ENCODE measurements at regions not wholly inside any gene's neighbourhood (a gene's known extent, or its start where the extent isn't known, plus 50 kb on each side); places are given as distances from the start of the nearest gene placed in this dataset.
A peak's percentile ranks its signal among the peaks of the same experiment; 100 is the strongest.

DNA sequence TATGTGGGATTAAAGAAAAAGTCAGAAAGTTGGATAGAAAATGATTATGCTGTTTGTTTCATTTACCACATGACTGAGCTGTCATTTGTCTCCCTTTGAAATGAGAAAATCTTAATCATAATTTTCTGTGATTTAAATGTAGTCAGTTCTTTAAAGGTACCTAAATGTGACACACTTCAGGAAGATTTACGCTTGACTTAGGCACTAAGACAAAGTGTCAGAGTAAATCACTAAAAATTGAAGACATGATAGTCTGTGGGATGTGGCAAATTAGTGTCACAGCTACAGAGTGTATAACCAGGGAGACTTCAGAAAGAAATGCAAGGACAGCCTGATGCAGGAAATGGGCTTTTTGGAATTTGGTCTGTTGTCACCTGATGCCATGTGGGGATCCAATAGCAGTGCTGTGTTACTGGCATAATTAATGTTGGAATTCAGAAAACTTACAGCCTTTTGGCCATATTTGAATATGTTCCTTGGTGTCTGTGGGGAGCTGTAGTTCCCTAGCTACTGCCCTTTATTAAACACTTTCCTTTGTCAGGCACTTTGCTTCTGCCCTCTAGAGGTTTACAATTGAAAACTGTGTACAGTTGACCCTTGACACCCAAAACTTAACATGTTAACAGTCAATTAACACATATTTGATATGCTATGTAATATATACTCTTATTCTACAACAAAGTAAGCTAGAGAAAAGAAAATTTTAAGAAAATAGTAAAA, 493.8 kb downstream of the UTRN start:
- H3K36me3 ChIP-seq (replicated peaks in 1 of 2; ENCODE audit: control extremely low read depth in 1 of 2, control insufficient read depth in 1 of 2, extremely low read depth in 1 of 2, insufficient read depth in 2 of 2, low read length in 1 of 2): peaks cover 24 to 50% of the 10 kb centered on the region in 2 experiments
- no peak overlapping the region for H3K9ac ChIP-seq (ENCODE audit: low read length)
- ChIA-PET POLR2A (no interaction called here), CTCF (interaction anchor here (1.1 to 2.9 kb wide), 2 partner anchors 195 to 201 kb away, joined by 3 to 24 read pairs; no protein-coding TSS in a partner anchor)
- H3K4me1 ChIP-seq (ENCODE audit: control insufficient read depth in 2 of 2, insufficient read depth in 2 of 2, low read length in 2 of 2): no peaks in the 10 kb centered on the region
- no peaks in the 10 kb centered on the region for H3K27me3 ChIP-seq (replicated peaks in 1 of 4; ENCODE audit: control extremely low read depth in 1 of 4, control insufficient read depth in 3 of 4, insufficient read depth in 4 of 4, low read length in 3 of 4)
- Mint-ChIP-seq H3K4me1 (no peaks in the 10 kb centered on the region), H3K9me3 (ENCODE audit: insufficient read depth) (no peaks in the 10 kb centered on the region), H3K4me3 (no peak overlapping the region), H3K27me3 (no peaks in the 10 kb centered on the region), H3K27ac (no peak overlapping the region)
- ATAC-seq (ENCODE audit: low read depth): no peak
- no peak overlapping the region for H3K4me2 ChIP-seq (replicated peaks; ENCODE audit: low read depth, low read length, poor library complexity, severe bottlenecking)
- peak; percentile 6 for DNase-seq
- 100% methylated on average over 1 of the region's 1 CpG for WGBS (ENCODE audit: insufficient coverage)
- H3K9me3 ChIP-seq (ENCODE audit: control extremely low read depth in 1 of 3, control insufficient read depth in 2 of 3, insufficient read depth in 1 of 3, low read length in 2 of 3): no peaks in the 10 kb centered on the region
- H3K27ac ChIP-seq (ENCODE audit: low read length in 2 of 2): no peak overlapping the region
- no peak overlapping the region for H3K4me3 ChIP-seq (ENCODE audit: control extremely low read depth in 1 of 5, extremely low read depth in 1 of 5, insufficient read depth in 1 of 5, low read depth in 2 of 5, low read length in 4 of 5)
- TF ChIP-seq, protein P1, sequence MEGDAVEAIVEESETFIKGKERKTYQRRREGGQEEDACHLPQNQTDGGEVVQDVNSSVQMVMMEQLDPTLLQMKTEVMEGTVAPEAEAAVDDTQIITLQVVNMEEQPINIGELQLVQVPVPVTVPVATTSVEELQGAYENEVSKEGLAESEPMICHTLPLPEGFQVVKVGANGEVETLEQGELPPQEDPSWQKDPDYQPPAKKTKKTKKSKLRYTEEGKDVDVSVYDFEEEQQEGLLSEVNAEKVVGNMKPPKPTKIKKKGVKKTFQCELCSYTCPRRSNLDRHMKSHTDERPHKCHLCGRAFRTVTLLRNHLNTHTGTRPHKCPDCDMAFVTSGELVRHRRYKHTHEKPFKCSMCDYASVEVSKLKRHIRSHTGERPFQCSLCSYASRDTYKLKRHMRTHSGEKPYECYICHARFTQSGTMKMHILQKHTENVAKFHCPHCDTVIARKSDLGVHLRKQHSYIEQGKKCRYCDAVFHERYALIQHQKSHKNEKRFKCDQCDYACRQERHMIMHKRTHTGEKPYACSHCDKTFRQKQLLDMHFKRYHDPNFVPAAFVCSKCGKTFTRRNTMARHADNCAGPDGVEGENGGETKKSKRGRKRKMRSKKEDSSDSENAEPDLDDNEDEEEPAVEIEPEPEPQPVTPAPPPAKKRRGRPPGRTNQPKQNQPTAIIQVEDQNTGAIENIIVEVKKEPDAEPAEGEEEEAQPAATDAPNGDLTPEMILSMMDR (IDR thresholded peaks at IDR 0.05): no peak
- no peak for TF ChIP-seq EZH2 (IDR thresholded peaks at IDR 0.05; ENCODE audit: borderline replicate concordance, insufficient read depth, low read depth, low read length, poor library complexity, severe bottlenecking)
- H2AFZ ChIP-seq (ENCODE audit: insufficient read depth, low read depth, low read length, poor library complexity, severe bottlenecking): no peak overlapping the region
- intact Hi-C loops (cut with micrococcal nuclease): loop anchor here (2.0 kb wide), 1 partner anchor 194 kb away; no protein-coding TSS in a partner anchor
- no peaks in the 10 kb centered on the region for H3K79me2 ChIP-seq (ENCODE audit: control insufficient read depth, insufficient read depth, low read length)
- H4K20me1 ChIP-seq (ENCODE audit: control insufficient read depth, insufficient read depth, low read length, poor library complexity, severe bottlenecking): no peaks in the 10 kb centered on the region

DNA sequence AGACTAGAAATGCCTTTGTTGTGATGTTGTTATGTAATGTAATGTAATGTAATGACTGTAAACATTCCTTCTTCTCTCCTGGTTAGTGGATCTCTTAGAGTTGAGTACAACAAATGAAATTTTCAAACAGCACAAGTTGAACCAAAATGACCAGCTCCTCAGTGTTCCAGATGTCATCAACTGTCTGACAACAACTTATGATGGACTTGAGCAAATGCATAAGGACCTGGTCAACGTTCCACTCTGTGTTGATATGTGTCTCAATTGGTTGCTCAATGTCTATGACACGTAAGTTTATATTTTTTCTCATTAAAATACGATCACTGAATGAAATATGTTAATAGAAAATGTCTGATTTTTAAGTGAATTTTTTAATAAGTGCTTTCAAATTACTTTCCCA, 496.7 kb downstream of the UTRN start:
- TF ChIP-seq, protein P1 (IDR thresholded peaks at IDR 0.05): no peak
- TF ChIP-seq EZH2 (IDR thresholded peaks at IDR 0.05; ENCODE audit: borderline replicate concordance, insufficient read depth, low read depth, low read length, poor library complexity, severe bottlenecking): no peak
- H3K27ac Mint-ChIP-seq: no peak overlapping the region

More for the DNA sequence above, 496.7 kb downstream of the UTRN start:
- H3K4me1 ChIP-seq (ENCODE audit: control insufficient read depth in 2 of 2, insufficient read depth in 2 of 2, low read length in 2 of 2): no peaks in the 10 kb centered on the region
- CTCF ChIA-PET: interaction anchor here (1.1 to 1.4 kb wide), 2 partner anchors 19 to 199 kb away, joined by 3 to 4 read pairs; no protein-coding TSS in a partner anchor
- ATAC-seq (ENCODE audit: low read depth) (no peak), DNase-seq (no peak)
- Mint-ChIP-seq H3K27me3 (no peaks in the 10 kb centered on the region), H3K4me1 (no peaks in the 10 kb centered on the region), H3K9me3 (ENCODE audit: insufficient read depth) (no peaks in the 10 kb centered on the region), H3K4me3 (no peak overlapping the region)
- no peaks in the 10 kb centered on the region for H4K20me1 ChIP-seq (ENCODE audit: control insufficient read depth, insufficient read depth, low read length, poor library complexity, severe bottlenecking)
- H3K36me3 ChIP-seq (replicated peaks in 1 of 2; ENCODE audit: control extremely low read depth in 1 of 2, control insufficient read depth in 1 of 2, extremely low read depth in 1 of 2, insufficient read depth in 2 of 2, low read length in 1 of 2): peaks cover 21 to 40% of the 10 kb centered on the region in 2 experiments
- H2AFZ ChIP-seq (ENCODE audit: insufficient read depth, low read depth, low read length, poor library complexity, severe bottlenecking): no peak overlapping the region
- no peak overlapping the region for H3K4me3 ChIP-seq (ENCODE audit: control extremely low read depth in 1 of 5, extremely low read depth in 1 of 5, insufficient read depth in 1 of 5, low read depth in 2 of 5, low read length in 4 of 5)
- POLR2A ChIA-PET: no interaction called here
- no peaks in the 10 kb centered on the region for H3K27me3 ChIP-seq (replicated peaks in 1 of 4; ENCODE audit: control extremely low read depth in 1 of 4, control insufficient read depth in 3 of 4, insufficient read depth in 4 of 4, low read length in 3 of 4)
- no peaks in the 10 kb centered on the region for H3K9me3 ChIP-seq (ENCODE audit: control extremely low read depth in 1 of 3, control insufficient read depth in 2 of 3, insufficient read depth in 1 of 3, low read length in 2 of 3)
- H3K9ac ChIP-seq (ENCODE audit: low read length): no peak overlapping the region
- H3K79me2 ChIP-seq (ENCODE audit: control insufficient read depth, insufficient read depth, low read length): no peaks in the 10 kb centered on the region
- intact Hi-C loops (cut with micrococcal nuclease): no loop called here
- no peak overlapping the region for H3K4me2 ChIP-seq (replicated peaks; ENCODE audit: low read depth, low read length, poor library complexity, severe bottlenecking)
- H3K27ac ChIP-seq (ENCODE audit: low read length in 2 of 2): no peak overlapping the region
- WGBS (ENCODE audit: insufficient coverage): no CpG with 5 or more reads among the region's 3 CpGs
